GM18870 (cell line): ENCODE measurements at regions not wholly inside any gene's neighbourhood (a gene's known extent, or its start where the extent isn't known, plus 50 kb on each side); places are given as distances from the start of the nearest gene placed in this dataset.

Experiments
- ATAC-seq: cut with Tn5 transposase; IDR thresholded peaks from one replicate; pipeline ENCODE4 v1.9.1; 2021; ENCODE audit warnings: moderate library complexity; ENCODE audit not compliant: unreplicated experiment

- no peak for ATAC-seq
Observed at GRCh38 chr1:58017641-58018040, 528.9 kb downstream of the OMA1 start.

GRCh38 chr1:58013237-58013636 lies 533.3 kb downstream of the OMA1 start:
- no peak for ATAC-seq

GRCh38 chr1:58011978-58012377 lies 534.5 kb downstream of the OMA1 start:
- ATAC-seq: no peak

GRCh38 chr1:58006421-58007046 lies 540.0 kb downstream of the OMA1 start:
- ATAC-seq: no peak

GRCh38 chr1:58005212-58005611 lies 541.3 kb downstream of the OMA1 start:
- no peak for ATAC-seq

- ATAC-seq: no peak
Observed at GRCh38 chr1:58003988-58004387, 542.5 kb downstream of the OMA1 start.

- ATAC-seq: no peak
Observed at GRCh38 chr1:58003059-58003458, 543.5 kb downstream of the OMA1 start.

- no peak for ATAC-seq
Observed at GRCh38 chr1:58000821-58001220, 545.7 kb downstream of the OMA1 start.

GRCh38 chr1:58000116-58000515 lies 546.4 kb downstream of the OMA1 start:
- no peak for ATAC-seq

- ATAC-seq: no peak
Observed at GRCh38 chr1:57996400-57996799, 550.1 kb downstream of the OMA1 start.

GRCh38 chr1:57991289-57991688 lies 555.2 kb downstream of the OMA1 start:
- ATAC-seq: no peak

- no peak for ATAC-seq
Observed at GRCh38 chr1:57989877-57990276, 556.6 kb downstream of the OMA1 start.

GRCh38 chr1:57987523-57987922 lies 559.0 kb downstream of the OMA1 start:
- ATAC-seq: no peak

- ATAC-seq: no peak
Observed at GRCh38 chr1:57986432-57986831, 560.1 kb downstream of the OMA1 start.

- ATAC-seq: no peak
Observed at GRCh38 chr1:57984277-57984676, 560.4 kb upstream of the DAB1 start.

- ATAC-seq: no peak
Observed at GRCh38 chr1:57983441-57983840, 559.6 kb upstream of the DAB1 start.

GRCh38 chr1:57982852-57983251 lies 559.0 kb upstream of the DAB1 start:
- ATAC-seq: no peak

- ATAC-seq: no peak
Observed at GRCh38 chr1:57976216-57976615, 552.4 kb upstream of the DAB1 start.

- ATAC-seq: no peak
Observed at GRCh38 chr1:57968321-57968720, 544.5 kb upstream of the DAB1 start.

- ATAC-seq: no peak
Observed at GRCh38 chr1:57966751-57967406, 543.0 kb upstream of the DAB1 start.

- no peak for ATAC-seq
Observed at GRCh38 chr1:57966340-57966739, 542.5 kb upstream of the DAB1 start.

GRCh38 chr1:57963581-57963980 lies 539.7 kb upstream of the DAB1 start:
- ATAC-seq: no peak
